ENCODE measurements at regions not wholly inside any gene's neighbourhood (a gene's known extent, or its start where the extent isn't known, plus 50 kb on each side); places are given as distances from the start of the nearest gene placed in this dataset.

- H3K27me3 ChIP-seq = no peaks in the 10 kb centered on the region
- no peaks in the 10 kb centered on the region for H3K4me1 ChIP-seq
- H3K4me3 ChIP-seq = no peak overlapping the region
- ATAC-seq = no peak
- no peaks in the 10 kb centered on the region for H3K36me3 ChIP-seq
- 82 to 91% (median 88%) methylated on average over 2 of the region's 2 CpGs for WGBS, 4 donors
- H3K27ac ChIP-seq = no peak overlapping the region
- DNase-seq = no peak
- intact Hi-C loops (cut with DNase I) = no loop called here
- TF ChIP-seq CTCF (IDR thresholded peaks at IDR 0.05) (no peak), POLR2A (IDR thresholded peaks at IDR 0.05) (no peak)
- no peaks in the 10 kb centered on the region for H3K9me3 ChIP-seq
Observed at GRCh38 chr18:41268271-41268670, 686.8 kb upstream of the PIK3C3 start.

- no peaks in the 10 kb centered on the region for H3K9me3 ChIP-seq
- H3K27ac ChIP-seq = no peak overlapping the region
- H3K4me1 ChIP-seq = no peaks in the 10 kb centered on the region
- intact Hi-C loops (cut with DNase I) = no loop called here
- H3K4me3 ChIP-seq = no peak overlapping the region
- 56 to 73% (median 71%) methylated on average over 3 of the region's 3 CpGs for WGBS, 4 donors
- ATAC-seq = no peak
- no peak for DNase-seq
- no peaks in the 10 kb centered on the region for H3K36me3 ChIP-seq
- H3K27me3 ChIP-seq = no peaks in the 10 kb centered on the region
- TF ChIP-seq CTCF (IDR thresholded peaks at IDR 0.05) (no peak), POLR2A (IDR thresholded peaks at IDR 0.05) (no peak)
Observed at GRCh38 chr18:41266616-41267015, 688.4 kb upstream of the PIK3C3 start.

- no peak for TF ChIP-seq POLR2A (IDR thresholded peaks at IDR 0.05)
- no peak for TF ChIP-seq CTCF (IDR thresholded peaks at IDR 0.05)
- no peaks in the 10 kb centered on the region for H3K9me3 ChIP-seq
- no peak overlapping the region for H3K4me3 ChIP-seq
- H3K27ac ChIP-seq = no peak overlapping the region
- intact Hi-C loops (cut with DNase I) = no loop called here
- no peaks in the 10 kb centered on the region for H3K4me1 ChIP-seq
- no peak for ATAC-seq
- no peaks in the 10 kb centered on the region for H3K36me3 ChIP-seq
- 69 to 76% (median 72%) methylated on average over 5 of the region's 5 CpGs for WGBS, 4 donors
- no peaks in the 10 kb centered on the region for H3K27me3 ChIP-seq
- no peak for DNase-seq
Observed at GRCh38 chr18:41266204-41266603, 688.8 kb upstream of the PIK3C3 start.

- no peaks in the 10 kb centered on the region for H3K27me3 ChIP-seq
- TF ChIP-seq POLR2A (IDR thresholded peaks at IDR 0.05) = no peak
- no peak for TF ChIP-seq CTCF (IDR thresholded peaks at IDR 0.05)
- H3K36me3 ChIP-seq = no peaks in the 10 kb centered on the region
- H3K4me3 ChIP-seq = no peak overlapping the region
- H3K4me1 ChIP-seq = no peaks in the 10 kb centered on the region
- WGBS, 4 donors = 73 to 76% (median 75%) methylated on average over 2 of the region's 2 CpGs
- intact Hi-C loops (cut with DNase I) = no loop called here
- no peak for ATAC-seq
- no peaks in the 10 kb centered on the region for H3K9me3 ChIP-seq
- DNase-seq = no peak
- no peak overlapping the region for H3K27ac ChIP-seq
Observed at GRCh38 chr18:41265047-41265446, 690.0 kb upstream of the PIK3C3 start.
